MM.1S (cell line): ENCODE measurements at regions not wholly inside any gene's neighbourhood (a gene's known extent, or its start where the extent isn't known, plus 50 kb on each side); places are given as distances from the start of the nearest gene placed in this dataset.

Experiments used
- DNase-seq: peaks from one replicate; pipeline ENCODE4 v3.0.0-alpha.2; 2015
- H2AFZ ChIP-seq: fragments of 300-600 bp; sonication (generic); 2 replicates; pipeline ENCODE4 v1.6.0; 2016; ENCODE audit warnings: antibody characterized with exemption, low read length
- H3F3A ChIP-seq: fragments of 300-600 bp; sonication (generic); 2 replicates; pipeline ENCODE4 v1.6.1; 2016; ENCODE audit warnings: mild to moderate bottlenecking, antibody characterized with exemption, low read length, moderate library complexity, mixed read lengths; ENCODE audit not compliant: insufficient read depth
- H3K27ac ChIP-seq: fragments of 300-600 bp; sonication (generic); 2 replicates; pipeline ENCODE4 v1.5.1; 2016; ENCODE audit warnings: mild to moderate bottlenecking, low read length
- H3K27me3 ChIP-seq: fragments of 300-600 bp; sonication (generic); replicated peaks from 2 replicates; pipeline ENCODE4 v1.6.0; 2016; ENCODE audit warnings: low read length; ENCODE audit not compliant: insufficient read depth
- H3K36me3 ChIP-seq: fragments of 300-600 bp; sonication (generic); replicated peaks from 2 replicates; pipeline ENCODE4 v1.6.1; 2016; ENCODE audit warnings: mild to moderate bottlenecking, low read length, mixed read lengths; ENCODE audit not compliant: insufficient read depth
- H3K4me1 ChIP-seq: fragments of 300-600 bp; sonication (generic); 2 replicates; pipeline ENCODE4 v1.6.1; 2016; ENCODE audit warnings: low read length, mixed read lengths
- H3K4me2 ChIP-seq: fragments of 300-600 bp; sonication (generic); 2 replicates; pipeline ENCODE4 v1.6.0; 2016; ENCODE audit warnings: low read depth, low read length
- H3K4me3 ChIP-seq: fragments of 300-600 bp; sonication (generic); 2 replicates; pipeline ENCODE4 v1.5.1; 2016; ENCODE audit warnings: low read length, mixed read lengths
- H3K79me2 ChIP-seq: fragments of 300-600 bp; sonication (generic); 2 replicates; pipeline ENCODE4 v1.6.1; 2016; ENCODE audit warnings: mixed run types, low read length, mixed read lengths
- H3K9ac ChIP-seq: fragments of 300-600 bp; sonication (generic); 2 replicates; pipeline ENCODE4 v1.6.1; 2016; ENCODE audit warnings: low read length, mixed read lengths
- H3K9me2 ChIP-seq: fragments of 300-600 bp; sonication (generic); replicated peaks from 2 replicates; pipeline ENCODE4 v1.6.1; 2016; ENCODE audit warnings: mild to moderate bottlenecking, low read length, mixed read lengths; ENCODE audit not compliant: insufficient read depth
- H3K9me3 ChIP-seq: fragments of 300-600 bp; sonication (generic); replicated peaks from 2 replicates; pipeline ENCODE4 v1.6.1; 2016; ENCODE audit warnings: mild to moderate bottlenecking, low read length, mixed read lengths; ENCODE audit not compliant: insufficient read depth
- H4K20me1 ChIP-seq: fragments of 300-600 bp; sonication (generic); 2 replicates; pipeline ENCODE4 v1.6.1; 2016; ENCODE audit warnings: mild to moderate bottlenecking, low read length, moderate library complexity, mixed read lengths; ENCODE audit not compliant: insufficient read depth
- CTCF ChIP-seq: fragments of 300-600 bp; sonication (generic); IDR thresholded peaks from 2 replicates; pipeline ENCODE4 v1.5.1; 2016; ENCODE audit warnings: antibody characterized with exemption, low read length, mixed read lengths
- EZH2 ChIP-seq: fragments of 300-600 bp; sonication (generic); optimal IDR thresholded peaks from 2 replicates; pipeline ENCODE3; 2017; ENCODE audit warnings: low read depth, mild to moderate bottlenecking, antibody characterized with exemption, low read length, mixed read lengths
- EZH2phosphoT487 ChIP-seq: fragments of 300-600 bp; sonication (generic); IDR thresholded peaks from 2 replicates; pipeline ENCODE4 v1.6.1; 2018; ENCODE audit warnings: antibody characterized with exemption, low read length

GRCh38 chr4:144518181-144518895, 127.6 kb upstream of the HHIP start:
- no peaks in the 10 kb centered on the region for H3K36me3 ChIP-seq
- no peaks in the 10 kb centered on the region for H3K27me3 ChIP-seq
- no peaks in the 10 kb centered on the region for H3K9me3 ChIP-seq
- H3K9me2 ChIP-seq = no peaks in the 10 kb centered on the region
- TF ChIP-seq EZH2 = no peak
- no peak for TF ChIP-seq EZH2phosphoT487
- TF ChIP-seq CTCF = no peak
- no peak overlapping the region for H2AFZ ChIP-seq
- no peak overlapping the region for H3K27ac ChIP-seq
- H3K4me1 ChIP-seq = no peaks in the 10 kb centered on the region
- DNase-seq = no peak
- H3F3A ChIP-seq = no peaks in the 10 kb centered on the region
- no peak overlapping the region for H3K4me3 ChIP-seq
- H3K4me2 ChIP-seq = no peak overlapping the region
- H3K79me2 ChIP-seq = no peaks in the 10 kb centered on the region
- no peak overlapping the region for H3K9ac ChIP-seq
- no peaks in the 10 kb centered on the region for H4K20me1 ChIP-seq

DNA sequence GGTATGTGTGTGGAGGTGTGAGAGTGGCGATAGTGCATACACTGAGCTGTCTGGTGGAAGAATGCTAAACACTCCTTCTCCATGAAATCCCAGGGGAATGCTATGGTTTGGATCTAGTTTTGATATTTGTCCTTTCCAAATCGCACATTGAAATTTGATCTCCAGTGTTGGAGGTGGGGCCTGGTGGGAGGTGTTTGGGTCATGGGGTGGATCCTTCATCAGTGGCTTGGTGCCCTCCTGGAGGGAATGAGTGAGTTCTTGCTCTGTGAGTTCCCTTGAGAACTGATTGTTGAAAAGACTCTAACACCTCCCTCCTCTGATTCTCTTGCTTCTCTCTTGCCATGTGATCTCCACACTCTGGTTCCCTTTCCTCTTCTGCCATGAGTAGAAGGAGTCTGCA, 114.1 kb upstream of the HHIP start:
- Histone ChIP-seq H3K27me3 (no peaks in the 10 kb centered on the region), H3K9ac (no peak overlapping the region), H3K36me3 (no peaks in the 10 kb centered on the region), H3K9me2 (no peaks in the 10 kb centered on the region), H4K20me1 (no peaks in the 10 kb centered on the region), H3K4me1 (no peaks in the 10 kb centered on the region), H3K27ac (no peak overlapping the region), H2AFZ (no peak overlapping the region), H3K4me3 (no peak overlapping the region), H3K79me2 (no peaks in the 10 kb centered on the region), H3F3A (no peaks in the 10 kb centered on the region), H3K9me3 (no peaks in the 10 kb centered on the region), H3K4me2 (no peak overlapping the region)
- TF ChIP-seq EZH2phosphoT487 = no peak
- no peak for TF ChIP-seq CTCF
- no peak for TF ChIP-seq EZH2
- DNase-seq = no peak

DNA sequence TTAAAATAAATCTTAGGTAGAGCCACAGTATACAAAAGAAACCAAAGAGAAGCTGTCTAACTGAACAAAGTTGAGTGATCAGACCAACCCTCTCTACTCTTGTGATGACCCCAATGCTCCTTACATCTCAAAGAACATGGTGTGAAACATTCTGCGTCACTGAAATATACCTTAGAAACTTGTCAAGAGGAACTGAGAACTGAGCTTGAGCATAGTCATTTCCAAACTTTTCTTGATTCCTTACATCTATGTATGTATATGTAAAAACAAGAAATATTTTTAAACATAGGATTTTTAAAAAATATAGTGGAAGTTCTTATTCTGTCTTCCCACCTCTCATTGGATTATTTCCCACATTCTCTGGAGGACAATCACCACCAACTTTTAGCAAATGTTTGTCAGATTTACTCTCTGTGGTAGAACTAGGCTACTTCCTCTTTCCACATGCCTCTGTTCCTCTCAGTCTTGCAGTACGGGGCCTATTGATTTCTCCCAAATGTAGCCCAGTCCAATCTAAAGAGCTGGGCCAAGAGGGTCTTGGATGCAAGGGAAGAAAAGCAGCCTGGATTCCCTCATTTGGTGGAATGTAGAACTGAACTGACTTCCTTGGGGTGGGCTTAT, 98.2 kb upstream of the HHIP start:
- H3K79me2 ChIP-seq = no peaks in the 10 kb centered on the region
- TF ChIP-seq EZH2 (no peak), CTCF (no peak), EZH2phosphoT487 (no peak)
- no peak overlapping the region for H3K9ac ChIP-seq
- no peaks in the 10 kb centered on the region for H3K4me1 ChIP-seq
- no peaks in the 10 kb centered on the region for H4K20me1 ChIP-seq
- H3K27ac ChIP-seq = peak overlapping the region; percentile 22; the same call in 1 of the 2 replicates
- no peak overlapping the region for H3K4me2 ChIP-seq
- no peaks in the 10 kb centered on the region for H3K36me3 ChIP-seq
- H3K4me3 ChIP-seq = no peak overlapping the region
- H3F3A ChIP-seq = no peaks in the 10 kb centered on the region
- H3K9me2 ChIP-seq = no peaks in the 10 kb centered on the region
- H3K9me3 ChIP-seq = no peaks in the 10 kb centered on the region
- DNase-seq = no peak
- H2AFZ ChIP-seq = no peak overlapping the region
- no peaks in the 10 kb centered on the region for H3K27me3 ChIP-seq
